Breast epithelium (tissue), 3 donors: ENCODE measurements at regions not wholly inside any gene's neighbourhood (a gene's known extent, or its start where the extent isn't known, plus 50 kb on each side); places are given as distances from the start of the nearest gene placed in this dataset.

Source experiments
- POLR2A ChIP-seq: fragments of 450-650 bp; IDR thresholded peaks from one replicate; pipeline ENCODE4 v1.6.1; 2016; ENCODE audit warnings: antibody characterized with exemption, mild to moderate bottlenecking, moderate library complexity
- POLR2AphosphoS5 ChIP-seq, 3 donors: sonication (generic); formaldehyde crosslinking; IDR thresholded peaks; one replicate each; pipeline ENCODE4 v1.6.1; 2017; ENCODE audit warnings: antibody characterized with exemption in 3 of 3
- TF ChIP-seq, protein P1 (sequence below), 3 donors: fragments of 450-650 bp; IDR thresholded peaks; one replicate each; pipeline ENCODE4 v1.5.1; 2016 to 2017; ENCODE audit warnings: antibody characterized with exemption in 3 of 3, mild to moderate bottlenecking in 3 of 3, moderate library complexity in 3 of 3

DNA sequence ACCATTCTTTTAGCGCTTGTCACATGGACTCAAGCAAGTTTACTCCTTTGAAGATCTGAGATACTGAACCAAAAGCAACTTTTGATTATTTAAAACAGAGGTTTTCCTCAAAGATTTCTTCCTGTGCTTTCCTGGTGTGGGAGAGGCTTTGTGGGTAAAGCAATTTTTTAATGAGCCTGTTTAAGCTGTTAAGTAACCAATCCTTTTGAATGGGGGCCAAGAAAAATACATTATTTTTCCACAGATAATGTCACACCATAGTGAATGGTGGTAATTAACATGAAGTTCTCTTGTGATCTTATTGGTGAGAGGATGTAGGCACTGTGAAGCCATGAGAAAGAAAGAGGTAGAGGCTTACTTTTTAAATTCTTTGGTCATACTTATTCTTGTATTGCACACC is 55.8 kb upstream of the OBI1 start:
- TF ChIP-seq, protein P1, sequence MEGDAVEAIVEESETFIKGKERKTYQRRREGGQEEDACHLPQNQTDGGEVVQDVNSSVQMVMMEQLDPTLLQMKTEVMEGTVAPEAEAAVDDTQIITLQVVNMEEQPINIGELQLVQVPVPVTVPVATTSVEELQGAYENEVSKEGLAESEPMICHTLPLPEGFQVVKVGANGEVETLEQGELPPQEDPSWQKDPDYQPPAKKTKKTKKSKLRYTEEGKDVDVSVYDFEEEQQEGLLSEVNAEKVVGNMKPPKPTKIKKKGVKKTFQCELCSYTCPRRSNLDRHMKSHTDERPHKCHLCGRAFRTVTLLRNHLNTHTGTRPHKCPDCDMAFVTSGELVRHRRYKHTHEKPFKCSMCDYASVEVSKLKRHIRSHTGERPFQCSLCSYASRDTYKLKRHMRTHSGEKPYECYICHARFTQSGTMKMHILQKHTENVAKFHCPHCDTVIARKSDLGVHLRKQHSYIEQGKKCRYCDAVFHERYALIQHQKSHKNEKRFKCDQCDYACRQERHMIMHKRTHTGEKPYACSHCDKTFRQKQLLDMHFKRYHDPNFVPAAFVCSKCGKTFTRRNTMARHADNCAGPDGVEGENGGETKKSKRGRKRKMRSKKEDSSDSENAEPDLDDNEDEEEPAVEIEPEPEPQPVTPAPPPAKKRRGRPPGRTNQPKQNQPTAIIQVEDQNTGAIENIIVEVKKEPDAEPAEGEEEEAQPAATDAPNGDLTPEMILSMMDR (IDR thresholded peaks at IDR 0.05), result no peak
- TF ChIP-seq POLR2A, result no peak
- TF ChIP-seq POLR2AphosphoS5 (IDR thresholded peaks at IDR 0.05), result no peak
